HG03460 (cell line): ENCODE measurements at regions not wholly inside any gene's neighbourhood (a gene's known extent, or its start where the extent isn't known, plus 50 kb on each side); places are given as distances from the start of the nearest gene placed in this dataset.

Source experiments
- ATAC-seq: cut with Tn5 transposase; IDR thresholded peaks from one replicate; pipeline ENCODE4 v1.9.1; 2021; ENCODE audit not compliant: unreplicated experiment

DNA sequence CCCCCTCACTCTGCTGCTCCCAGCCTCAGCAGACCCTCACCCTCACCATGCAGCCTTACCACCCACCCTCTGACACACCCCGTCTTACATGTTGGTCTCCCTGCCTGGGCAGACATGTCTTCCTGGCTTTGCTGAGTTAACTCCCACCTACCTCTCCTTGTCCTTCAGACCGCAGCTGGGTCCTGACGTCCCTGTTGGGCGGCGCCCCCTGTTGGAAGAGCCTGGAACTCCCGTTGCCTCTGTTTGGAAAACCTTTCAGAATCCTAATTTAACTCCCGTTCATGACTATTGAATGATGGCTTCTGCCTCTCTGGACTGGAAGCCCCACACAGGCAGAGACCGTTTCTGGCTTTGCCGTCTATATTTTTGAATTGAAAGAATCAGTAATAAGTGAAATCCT, 245.1 kb downstream of the MYLK4 start:
- ATAC-seq: no peak

DNA sequence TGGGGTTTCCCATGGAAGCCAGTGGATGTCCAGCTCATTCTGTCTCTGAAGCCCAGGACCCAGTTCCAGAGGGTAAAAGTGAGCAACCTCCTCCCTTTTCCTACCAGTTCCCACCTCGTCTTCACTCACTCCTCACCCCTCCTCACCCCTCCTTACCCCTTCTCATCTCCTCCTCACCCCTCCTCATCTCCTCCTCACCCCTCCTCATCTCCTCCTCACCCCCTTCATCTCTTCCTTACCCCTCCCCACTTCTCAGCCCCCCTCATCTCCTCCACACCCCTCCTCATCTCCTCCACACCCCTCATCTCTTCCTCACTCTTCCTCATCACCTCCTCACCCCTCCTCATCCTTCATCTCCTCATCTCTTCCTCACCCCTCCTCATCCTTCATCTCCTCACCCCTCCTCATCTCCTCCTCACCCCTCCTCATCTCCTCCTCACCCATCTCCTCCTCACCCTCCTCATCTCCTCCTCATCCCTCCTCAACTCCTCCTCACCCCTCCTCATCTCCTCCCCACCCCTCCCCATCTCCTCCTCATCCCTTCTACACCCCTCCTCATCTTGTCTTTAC, 246.1 kb downstream of the MYLK4 start:
- no peak for ATAC-seq

DNA sequence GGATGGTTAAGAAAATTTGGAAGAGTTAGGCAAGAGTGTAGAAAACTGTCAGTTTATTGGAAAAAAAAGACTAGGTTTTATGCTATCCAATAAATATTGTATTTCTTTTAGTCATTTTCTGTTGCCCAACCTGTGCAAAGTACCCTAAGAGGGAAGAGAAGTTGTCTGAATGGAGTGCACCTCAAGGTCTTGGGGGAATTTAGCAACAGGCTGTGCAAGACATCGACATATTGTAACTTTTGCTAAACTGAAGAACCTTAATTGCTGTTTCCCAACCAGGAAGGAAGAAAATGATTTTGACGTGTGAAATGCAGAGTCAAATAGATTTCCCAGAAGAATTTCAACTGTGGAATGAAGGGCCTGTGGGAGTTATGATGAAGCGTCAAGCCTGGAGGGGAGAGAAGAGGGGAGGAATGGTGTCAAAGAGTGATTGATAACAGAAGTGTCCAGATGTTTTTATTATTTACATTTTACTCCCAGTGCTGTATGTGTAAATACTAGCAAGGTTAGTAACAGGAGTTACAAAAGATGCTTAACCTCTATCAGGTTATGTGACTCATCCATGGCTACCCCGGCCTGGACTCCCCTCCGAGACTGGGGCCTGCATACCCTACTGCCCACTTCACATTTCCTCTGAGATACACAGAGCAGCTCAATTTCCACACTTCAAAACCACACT, 246.8 kb downstream of the MYLK4 start:
- ATAC-seq: no peak

DNA sequence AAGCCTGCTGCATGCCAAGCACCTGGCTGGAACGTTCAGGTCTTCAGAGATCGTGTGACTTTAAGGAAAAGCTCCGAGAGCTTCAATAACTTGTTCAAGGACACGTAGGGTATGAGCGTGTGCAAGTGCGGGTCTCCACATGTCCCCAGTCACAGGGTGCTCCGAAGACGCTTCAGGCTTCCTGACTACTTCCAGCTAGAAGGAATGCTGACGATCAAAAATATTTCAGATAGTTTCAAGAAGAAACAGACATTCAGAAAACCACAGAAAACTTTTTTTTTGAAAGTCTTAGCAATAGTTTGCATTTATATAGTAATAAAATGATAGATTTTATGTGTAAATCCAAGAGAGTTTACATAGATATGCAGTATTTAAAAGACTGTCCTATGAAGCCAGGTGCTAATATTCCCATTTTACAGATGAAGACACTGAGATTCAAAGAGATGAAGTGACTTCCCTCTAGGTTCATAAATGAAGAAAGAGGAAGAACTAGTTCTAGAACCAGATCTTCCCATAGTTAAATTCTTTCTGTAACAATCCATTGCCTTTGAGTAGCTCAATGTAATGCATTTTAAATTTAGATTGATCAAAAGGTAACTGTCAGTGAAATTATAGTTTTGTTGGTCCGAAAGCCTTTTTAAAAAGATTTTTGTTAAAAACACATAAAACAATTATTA, 247.6 kb downstream of the MYLK4 start:
- ATAC-seq: no peak

DNA sequence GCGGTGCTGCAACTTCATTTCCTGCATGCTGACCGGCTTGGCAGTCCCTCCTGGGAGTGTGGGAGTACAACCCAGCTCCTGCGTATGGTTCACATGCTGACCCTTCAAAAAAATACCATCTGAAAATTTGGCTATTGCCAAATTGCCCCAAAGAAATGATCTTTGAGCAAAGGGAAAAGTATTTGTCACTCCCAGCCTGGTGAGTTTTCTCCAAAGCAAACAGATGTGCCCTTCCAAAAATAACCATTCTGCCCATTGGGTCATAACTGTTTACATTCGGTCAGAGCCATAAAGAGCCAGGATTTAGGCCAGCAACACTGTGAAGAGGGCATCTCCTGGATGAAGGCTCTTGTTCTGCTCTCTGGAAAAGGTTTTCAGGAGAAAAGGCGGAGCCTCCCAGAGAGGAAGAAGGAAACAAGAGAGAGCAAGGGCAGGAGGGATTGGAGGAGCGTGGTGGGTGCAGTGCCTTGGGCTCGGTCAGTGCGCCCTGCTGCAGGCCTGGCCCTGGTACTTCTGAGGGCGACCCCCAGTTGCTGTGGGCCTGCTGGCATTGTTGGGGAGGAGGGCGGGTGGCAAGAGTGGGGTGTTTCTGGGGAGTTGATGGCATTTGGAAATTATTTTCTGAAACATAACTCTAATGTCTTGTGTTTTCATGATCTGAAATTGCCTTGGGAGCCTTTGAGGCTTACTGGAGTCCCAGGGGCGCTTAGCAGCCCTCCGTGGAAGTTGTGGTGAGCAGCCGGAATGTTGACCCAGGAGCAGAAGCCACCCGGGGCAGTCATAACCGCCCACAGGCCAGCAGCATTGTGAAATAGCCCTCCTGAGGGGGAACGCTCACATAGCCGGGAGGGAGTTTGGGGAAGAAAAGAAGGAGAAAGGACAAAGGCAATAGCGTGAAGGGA, 248.4 kb downstream of the MYLK4 start:
- no peak for ATAC-seq

DNA sequence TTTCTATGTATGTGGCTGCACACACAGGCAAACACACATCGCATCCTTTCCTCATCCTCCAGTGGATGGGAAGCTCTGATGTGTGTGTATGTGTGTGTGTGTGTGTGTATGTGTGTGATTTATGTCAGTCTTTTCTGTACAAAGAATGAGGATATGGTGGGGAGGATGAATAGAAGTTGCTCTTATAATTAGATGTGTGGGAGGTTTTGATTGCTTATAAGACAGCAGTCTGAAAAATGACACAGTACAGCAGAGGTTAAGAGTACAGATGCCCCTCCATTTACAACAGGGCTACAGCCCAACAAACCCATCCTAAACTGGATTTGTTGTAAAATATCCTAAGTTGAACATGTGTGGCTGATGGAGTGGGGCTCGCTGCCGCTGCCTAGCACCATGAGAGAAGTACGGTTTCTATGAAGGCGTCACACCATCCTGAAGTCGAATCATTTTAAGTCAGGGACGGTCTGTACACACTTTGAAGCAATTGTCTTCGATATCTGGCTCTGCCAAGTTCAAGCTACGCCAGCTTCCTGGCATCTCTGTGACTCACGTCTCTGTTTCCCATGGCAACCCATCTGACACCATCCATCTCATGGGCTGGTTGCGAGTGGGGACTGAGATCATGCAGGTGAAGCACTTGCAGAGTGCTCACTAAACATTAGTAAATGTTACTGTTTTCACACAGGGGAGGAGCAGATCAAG, 252.6 kb downstream of the MYLK4 start:
- no peak for ATAC-seq

DNA sequence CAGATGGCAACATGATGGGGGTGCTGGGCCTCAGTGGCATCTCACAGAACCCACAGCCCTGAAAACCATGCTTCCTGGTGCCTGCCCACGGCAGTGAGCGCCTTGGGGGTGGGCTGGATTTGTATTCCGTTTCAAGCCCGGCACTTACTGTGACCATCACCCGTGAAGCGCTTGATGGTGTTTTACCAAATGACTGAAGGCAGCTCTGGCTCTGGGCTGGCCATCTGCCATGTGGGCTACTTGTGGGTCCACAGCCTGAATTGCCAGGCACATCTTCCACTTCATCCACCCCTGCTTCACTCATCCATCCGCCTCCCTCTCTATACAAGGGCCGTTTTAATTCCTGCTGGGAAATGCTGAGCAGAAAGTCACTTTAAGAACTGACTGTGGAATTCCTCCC, 250.9 kb upstream of the GMDS start:
- no peak for ATAC-seq

DNA sequence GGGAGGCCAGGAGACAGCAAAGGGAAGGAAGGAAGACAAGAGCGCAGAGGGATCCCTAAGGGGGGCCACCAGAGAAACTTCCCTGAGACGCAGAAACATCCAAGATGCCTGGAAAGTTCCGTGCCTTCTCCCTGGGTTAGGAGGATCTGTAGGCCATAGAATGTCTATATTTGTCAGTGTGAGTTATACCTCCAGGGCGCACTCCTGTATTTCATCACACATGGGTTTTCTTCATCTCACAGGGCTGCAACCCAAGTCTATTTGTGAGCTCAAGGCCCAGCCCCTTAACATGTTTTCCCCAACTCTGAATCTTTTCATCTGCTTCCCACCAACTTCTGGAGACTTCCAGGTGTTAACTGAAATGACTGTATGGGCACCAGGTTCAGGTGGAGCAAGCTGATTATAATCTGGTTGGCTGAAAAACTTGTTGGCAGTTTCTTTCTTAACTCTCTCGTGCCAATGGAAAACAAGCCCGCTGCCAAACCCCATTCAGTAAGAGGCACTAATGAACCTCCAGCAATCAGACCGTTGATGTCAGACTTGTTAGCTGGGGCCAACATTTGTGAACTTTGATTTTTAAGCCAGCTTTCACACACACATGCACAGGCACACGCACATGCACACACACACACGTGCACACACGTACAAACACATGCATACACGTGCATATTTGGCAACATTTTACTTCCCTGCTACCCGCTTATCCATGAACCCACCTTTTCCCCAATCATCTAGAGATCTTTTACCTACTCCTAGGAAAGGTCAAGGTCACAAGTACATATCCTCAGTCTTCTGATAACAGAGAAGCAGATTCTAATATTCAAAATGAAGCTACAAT, 247.5 kb upstream of the GMDS start:
- no peak for ATAC-seq

DNA sequence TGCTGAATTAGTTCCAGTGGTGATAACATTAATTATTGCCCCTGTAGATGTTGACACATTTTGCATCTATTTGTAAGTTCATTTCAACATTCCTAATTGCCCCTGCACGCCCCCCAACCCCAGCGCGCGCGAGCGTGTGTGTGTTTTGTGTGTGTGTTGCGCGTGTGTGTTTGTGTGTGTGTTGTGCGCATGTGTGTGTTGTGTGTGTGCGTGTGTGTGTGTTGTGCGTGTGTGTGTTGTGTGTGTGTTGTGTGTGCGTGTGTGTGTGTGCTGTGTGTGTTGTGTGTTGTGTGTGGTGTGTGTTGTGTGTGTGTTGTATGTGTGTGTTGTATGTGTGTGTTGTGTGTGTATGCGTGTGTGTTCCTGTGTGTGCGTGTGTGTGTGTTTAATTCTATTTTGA, 245.7 kb upstream of the GMDS start:
- ATAC-seq: no peak

DNA sequence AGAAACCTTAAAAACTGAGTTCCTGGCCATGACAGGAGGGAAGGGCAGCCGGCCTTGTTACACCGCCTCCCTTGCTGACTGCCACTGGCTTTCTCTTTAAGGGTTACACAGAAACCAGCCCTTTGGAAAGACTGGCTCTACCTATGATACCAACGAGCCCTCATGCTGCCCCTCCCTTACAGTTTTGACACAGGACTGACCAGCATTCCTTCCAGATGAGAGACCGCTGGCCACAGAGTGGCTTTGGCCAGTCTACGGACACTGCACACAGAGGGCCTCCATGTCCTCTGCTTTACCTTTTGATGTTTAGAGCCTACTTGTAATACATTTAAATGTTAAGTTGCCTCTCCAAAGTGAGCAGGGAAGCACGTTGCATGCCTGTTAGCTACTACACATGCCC, 243.2 kb upstream of the GMDS start:
- no peak for ATAC-seq

DNA sequence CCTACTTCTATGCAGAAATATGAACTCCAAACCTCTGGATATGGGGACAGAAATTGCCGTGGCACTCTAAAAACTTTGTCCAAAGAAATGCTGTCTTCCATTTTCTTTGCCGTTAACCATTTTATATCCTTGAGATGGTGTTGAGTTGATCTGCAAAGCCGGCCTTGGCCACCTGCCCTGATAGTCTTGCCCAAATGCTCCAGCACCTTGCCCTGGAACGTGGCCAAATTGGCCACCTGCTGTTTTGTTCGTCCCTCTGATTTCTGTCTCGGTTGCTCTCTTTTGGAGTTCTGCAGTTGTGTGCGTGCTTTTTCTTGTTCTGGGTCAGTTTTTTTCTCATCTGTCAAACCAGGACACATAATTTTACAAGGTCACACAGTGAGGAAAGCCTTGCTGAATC, 239.7 kb upstream of the GMDS start:
- no peak for ATAC-seq

DNA sequence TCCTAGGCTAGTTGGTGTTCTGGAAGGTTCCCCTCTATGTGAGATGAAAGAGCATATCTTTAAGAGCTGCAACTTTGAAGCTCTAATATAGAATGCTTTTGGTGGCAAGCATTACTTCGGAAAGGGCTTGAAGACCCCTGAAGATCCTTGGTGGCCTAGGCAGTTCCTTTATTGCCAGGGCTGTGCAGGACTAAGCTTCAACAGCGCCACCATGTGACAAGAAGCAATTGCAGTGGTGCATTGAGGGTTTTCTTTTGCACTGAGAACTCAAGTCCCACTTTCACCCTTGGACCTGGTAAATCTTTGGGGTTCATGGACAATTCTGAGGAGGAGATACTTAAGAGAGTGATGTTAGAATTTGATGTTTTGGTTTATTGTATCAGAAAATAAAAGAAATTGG, 237.4 kb upstream of the GMDS start:
- ATAC-seq: no peak

DNA sequence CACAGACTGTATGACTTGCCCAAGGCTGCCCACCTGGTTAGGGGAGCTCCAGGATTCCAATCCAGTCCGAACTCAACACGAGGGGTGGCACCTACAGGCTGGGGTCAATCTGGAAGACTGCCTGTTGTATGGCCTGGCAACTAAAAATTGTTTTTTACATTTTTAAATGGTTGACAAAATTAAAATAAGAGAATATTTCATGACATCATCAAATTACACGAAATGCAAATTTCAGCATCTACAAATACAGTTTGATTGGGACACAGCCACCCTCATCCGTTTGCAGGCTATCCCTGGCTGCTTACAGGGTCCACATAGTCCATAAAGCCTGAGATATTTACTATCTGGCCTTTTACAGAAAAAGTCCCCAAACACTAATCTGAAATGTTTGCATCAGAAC, 235.9 kb upstream of the GMDS start:
- ATAC-seq: no peak

DNA sequence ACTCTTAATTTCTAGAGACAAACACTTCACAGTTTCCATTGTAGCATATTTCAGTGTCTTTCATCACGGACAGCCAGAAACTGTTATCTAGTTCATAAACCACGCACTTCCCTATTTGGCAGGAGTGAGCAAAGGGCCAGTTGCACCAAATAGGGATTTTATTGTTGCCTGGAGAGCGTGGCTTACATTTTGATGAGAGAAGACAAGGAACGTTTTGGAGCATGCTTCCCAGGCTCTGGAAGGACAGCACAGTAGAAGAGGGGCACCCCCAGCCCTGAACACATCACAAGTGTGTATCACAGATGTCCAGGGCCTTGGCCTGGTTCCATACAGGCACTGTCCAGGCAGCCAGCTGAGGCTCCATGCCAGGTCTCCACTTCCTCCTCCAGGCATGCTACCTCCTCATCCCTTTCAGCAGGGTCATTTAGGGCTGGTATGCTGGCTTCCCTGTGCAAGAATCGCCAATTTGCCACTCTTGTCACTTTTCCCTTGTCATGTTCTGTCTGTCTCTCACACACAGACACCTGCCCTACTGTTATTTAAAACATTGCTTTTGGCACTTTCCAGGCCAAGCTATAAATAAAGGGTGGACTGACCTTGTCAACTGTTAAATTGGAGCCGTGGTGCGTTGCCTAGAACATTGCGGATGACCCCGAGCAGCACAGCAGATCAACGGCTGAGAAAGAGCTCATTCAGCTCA, 235.0 kb upstream of the GMDS start:
- no peak for ATAC-seq

DNA sequence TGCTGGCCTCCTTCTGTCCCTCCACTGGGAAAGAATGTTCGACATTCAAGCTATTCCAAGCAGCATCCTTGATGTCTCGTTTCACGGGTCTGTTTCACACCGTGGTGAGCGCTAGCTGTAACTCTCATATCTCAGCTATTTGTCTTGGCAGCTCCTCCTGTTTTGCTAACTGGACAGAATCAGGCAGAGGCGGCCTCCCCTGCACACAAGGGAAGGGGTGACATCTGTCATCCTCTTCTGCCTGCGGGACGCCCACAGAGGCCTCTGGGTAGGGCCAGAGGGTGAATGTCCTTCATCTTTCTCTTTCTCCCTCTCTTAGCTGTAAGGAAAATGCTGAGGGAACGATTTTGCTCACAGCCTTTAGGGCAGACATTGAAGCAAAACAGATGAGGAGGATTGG, 232.8 kb upstream of the GMDS start:
- ATAC-seq: no peak

DNA sequence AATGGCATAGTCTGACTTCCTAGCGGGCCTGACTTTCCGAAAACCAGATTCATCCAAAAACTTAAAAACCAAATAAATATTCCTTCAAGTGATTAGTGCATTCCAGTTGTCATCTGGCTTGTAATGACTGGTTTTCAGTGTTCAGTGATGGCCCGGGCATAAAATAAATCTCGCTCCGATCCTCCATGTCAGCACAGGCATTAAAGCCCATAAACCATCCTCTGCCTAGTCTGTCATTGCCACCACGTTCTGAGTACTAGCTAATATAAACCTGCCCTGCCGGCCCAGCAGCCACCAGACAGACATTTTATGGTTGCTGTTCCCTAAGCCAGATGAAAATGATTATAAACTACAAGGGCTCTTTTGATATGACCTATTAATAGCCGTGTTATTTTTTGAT, 232.3 kb upstream of the GMDS start:
- no peak for ATAC-seq

DNA sequence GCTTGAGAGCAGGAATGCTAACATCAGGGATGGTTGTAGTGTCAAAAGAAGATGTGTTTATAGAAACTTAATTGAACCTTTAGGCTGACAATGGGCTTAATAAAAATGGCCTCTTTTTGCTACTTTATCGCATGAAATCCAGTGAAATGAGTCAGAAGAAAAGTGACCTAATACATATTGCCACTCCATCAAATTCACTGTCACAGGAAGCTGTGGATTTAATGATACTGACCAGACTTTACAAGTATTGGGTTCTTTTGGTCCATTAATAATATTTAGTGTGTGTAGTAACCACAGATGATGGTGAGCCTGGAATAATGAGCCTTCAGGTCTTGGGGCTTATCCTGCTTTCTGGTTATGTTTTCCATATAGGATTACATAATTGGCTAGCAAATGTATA, 231.8 kb upstream of the GMDS start:
- no peak for ATAC-seq

DNA sequence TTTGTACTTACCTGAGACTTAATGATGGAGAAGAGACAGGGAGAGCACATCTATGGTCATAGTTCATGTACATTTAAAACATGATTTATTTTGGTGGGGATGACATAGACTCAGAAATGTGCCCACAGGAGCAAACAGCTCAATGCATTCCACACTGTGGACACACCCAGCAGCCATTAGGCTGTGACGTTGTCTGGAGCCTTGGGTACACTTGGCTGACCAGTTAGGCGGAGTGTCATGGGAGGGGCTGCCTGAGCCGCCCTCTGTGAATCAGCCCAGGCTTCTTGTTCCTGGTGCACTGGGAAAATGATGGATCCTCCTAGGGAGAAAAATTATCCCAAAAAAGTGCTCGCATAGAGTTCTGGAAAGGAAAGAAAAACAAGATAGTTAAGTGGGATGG, 231.0 kb upstream of the GMDS start:
- no peak for ATAC-seq

DNA sequence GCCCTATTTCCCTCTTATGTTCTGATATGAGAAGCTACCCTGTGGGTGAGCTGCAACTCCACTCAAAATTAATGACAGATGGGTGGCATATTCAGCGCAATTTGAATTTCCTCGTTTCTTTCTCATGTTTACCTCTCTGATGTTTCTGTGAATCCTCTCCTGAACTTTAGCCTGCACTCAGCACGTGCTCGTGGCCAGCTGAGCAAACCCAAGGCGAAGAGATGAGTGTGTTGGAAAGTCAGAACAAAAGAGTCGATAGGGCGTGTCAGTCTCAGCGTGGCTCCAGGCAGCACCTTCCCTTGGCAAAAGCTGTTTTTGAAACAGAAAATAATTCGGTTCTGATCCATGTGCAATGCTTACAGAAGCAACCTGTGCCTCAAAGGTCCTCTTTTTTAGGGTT, 226.1 kb upstream of the GMDS start:
- ATAC-seq: no peak

DNA sequence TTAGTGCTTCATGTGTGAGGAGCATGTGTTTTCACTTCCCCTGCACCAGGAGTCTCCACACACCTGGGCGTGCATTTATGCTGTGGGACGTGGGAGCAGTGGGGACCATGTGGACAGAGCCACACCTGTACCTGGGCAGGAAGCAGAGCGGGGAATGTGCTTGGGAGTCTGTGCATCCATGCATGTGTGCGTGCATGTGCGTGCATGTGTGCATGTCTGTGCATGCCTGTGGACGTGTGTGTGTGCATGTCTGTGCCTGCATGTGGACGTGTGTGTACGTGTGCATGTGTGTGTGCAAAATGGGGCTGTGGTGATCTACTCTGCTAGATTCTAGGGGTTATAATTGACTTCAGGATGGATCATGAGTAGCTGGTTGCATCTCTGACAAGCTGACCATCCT, 224.0 kb upstream of the GMDS start:
- no peak for ATAC-seq
